D341Med (cell line): ENCODE measurements at regions not wholly inside any gene's neighbourhood (a gene's known extent, or its start where the extent isn't known, plus 50 kb on each side); places are given as distances from the start of the nearest gene placed in this dataset.
"Not testable (repeated sequence)": the region's sequence is repeated elsewhere in the genome, so short reads cannot be mapped to it uniquely, and the experiment has no call there.

Source experiments
- DNase-seq: peaks from one replicate; pipeline ENCODE4 v3.0.0; 2012; ENCODE audit warnings: low spot score

DNA sequence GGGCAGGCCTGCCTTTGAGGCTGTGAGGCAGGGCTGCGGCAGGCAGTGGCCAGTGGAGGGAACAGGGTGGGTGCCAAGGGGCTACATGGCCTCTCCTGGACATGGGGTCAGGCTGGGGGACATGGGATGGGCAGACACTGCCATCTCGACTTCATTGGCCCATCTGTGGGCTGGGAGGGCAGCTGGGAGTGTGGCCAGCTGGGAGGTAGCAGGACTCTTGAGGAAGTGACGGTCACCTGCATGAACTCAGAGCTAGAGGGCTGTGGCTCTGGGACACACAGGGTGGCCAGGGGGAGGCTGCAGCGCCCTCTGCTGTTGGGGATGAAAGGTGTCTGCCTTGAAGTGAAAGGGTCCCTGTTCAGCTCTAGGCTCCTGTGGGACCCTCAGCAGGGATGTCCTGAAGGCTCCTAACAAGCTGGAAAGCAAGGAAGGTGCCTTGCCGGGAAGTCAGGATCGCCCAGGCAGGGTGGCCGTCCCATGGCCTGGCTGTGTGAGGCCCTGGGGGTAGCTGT is 244.0 kb downstream of the ANKRD30B start:
- not testable (repeated sequence) for DNase-seq

DNA sequence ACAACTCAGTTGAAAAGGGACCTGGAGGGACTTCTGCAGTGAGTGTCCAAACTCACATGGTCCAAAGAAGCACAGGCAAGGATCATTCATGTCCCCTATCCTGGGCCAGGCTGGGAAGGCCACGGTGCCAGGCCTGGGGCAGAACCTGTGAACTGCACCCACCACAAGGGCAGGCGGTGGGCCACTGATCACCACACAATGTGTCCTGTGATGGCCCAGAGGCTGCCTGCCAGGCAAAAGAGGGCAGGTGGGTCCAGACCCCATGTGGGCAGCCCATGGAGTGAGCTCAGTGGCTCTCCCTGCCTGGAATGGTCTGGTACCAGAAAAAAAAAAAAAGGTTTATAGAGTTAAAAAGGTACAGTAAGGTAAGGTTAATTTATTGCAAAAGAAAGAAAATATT is 244.8 kb downstream of the ANKRD30B start:
- not testable (repeated sequence) for DNase-seq

DNA sequence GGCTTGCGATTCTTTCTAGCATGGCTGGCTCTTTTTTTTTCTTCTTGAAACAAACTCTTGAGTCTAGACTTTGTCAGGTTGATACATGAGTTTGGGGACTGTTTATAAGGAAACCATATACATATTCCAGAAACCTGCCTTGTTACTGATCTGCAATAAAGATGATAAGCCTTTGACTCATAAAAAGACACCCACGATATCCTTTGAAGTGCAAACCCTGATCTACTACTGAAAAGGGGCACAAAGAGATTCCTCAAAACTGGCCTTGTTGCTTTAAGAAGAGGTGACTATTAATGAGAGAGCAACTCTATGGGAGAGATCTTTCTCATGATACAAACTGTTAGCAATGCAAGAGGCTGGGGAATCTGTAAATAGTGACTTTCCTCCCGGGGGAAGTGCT is 247.1 kb downstream of the ANKRD30B start:
- DNase-seq: not testable (repeated sequence)

GRCh38 chr18:14997357-14997756 is 249.4 kb downstream of the ANKRD30B start:
- DNase-seq: no peak

DNA sequence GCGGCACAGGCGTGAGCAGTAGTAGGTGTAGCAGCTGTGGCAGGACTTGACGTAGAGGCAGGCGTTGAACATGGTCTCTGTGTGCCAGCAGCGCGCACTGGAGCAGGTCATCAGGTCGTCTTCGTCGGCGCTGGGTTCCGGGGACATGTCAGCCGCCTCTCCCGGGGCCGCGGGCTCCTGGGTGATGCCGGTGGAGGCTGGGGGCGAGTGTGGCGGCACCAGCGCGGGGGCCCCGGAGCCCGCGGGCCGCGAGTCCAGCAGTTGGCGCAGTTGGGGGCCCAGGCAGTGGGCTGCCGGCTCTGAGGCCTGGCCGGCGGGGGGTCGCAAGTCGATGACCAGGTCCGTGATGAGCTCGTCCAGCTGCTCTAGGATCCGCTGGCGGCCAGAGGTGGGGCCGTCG is 249.9 kb downstream of the ANKRD30B start:
- DNase-seq: not testable (repeated sequence)

DNA sequence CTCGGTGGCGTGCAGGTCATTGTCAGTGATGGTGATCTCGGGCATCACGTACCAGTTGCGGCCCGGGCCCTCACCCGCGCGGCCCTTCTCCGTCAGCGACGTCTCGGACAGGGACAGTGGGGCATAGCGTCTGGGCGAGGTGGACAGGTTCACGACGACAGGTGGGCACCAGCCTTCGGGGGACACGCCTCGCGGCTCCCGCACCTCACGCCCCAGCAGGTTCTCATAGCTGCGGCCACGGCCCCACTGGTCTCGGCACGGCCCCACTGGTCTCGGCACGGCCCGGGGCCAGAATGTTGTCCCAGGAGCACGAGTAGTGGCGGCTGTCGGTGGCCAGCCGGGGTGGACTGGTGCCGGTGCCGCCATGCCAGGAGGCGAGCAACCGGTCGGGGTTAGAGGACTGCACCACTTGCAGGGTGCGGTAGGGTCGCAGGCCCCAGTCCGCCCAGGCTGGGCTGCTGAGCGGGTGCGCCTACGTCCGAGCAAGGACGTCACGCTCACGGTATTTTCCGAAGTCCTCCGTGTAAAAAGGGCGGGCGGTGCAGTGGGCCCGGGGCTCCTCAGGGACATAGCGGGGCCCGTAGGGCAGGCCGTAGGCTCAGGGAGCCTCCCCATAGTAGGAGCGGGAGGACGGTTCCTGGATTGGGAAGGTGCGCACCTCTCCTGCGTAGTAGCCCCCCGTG is 250.5 kb downstream of the ANKRD30B start:
- DNase-seq: not testable (repeated sequence)

DNA sequence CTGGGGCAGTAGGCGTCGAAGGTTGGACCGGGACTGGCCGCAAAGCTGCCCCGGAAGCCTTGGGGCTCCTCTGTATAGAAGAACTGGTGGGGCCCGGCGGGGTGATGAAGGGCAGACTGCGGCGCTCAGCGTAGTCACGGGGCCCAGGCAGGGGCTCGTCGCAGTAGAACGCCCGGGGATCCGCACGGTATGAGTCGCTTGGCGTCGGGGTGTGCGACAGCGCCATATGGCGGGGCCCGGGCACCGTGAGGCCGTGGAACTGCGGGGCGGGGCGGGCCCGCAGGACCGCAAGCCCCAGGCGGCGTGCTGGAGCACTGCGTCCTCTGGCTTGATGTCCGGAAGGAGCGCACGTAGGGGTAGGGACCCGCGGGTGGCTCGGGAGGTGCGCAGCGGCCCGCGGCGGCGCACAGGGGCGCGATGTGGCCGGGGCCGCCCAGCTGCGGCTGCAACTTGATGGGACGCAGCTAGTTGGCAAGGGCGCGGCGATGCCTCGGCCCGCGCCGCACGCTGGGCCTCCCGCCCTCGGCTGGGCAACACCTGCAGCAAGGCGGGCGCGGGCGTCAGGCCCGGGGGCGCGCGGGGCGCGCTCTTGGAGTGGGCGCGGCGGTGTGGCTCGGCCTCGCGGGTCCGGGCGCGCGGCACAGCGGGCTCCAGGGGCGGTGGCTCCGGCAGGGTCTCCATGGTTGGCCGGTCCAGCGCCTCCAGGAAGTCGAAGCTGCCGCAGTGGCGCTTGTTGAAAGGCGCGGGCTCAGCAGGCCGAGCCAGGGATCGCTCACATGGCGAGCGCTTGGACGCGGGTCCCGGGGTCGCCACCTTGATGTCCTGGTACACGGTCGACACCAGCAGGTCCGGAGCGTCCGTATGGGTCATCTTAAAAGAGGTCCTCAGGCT is 251.4 kb downstream of the ANKRD30B start:
- no peak for DNase-seq

GRCh38 chr18:15000119-15001037 is 252.4 kb downstream of the ANKRD30B start:
- DNase-seq: not testable (repeated sequence)

- not testable (repeated sequence) for DNase-seq
Measured at GRCh38 chr18:15001038-15001794, 253.2 kb downstream of the ANKRD30B start.

- DNase-seq: not testable (repeated sequence)
Measured at GRCh38 chr18:15001795-15002107, 253.8 kb downstream of the ANKRD30B start.

- not testable (repeated sequence) for DNase-seq
Measured at GRCh38 chr18:15002765-15003164, 254.8 kb downstream of the ANKRD30B start.

- DNase-seq: not testable (repeated sequence)
Measured at GRCh38 chr18:15003231-15003630, 255.3 kb downstream of the ANKRD30B start.

DNA sequence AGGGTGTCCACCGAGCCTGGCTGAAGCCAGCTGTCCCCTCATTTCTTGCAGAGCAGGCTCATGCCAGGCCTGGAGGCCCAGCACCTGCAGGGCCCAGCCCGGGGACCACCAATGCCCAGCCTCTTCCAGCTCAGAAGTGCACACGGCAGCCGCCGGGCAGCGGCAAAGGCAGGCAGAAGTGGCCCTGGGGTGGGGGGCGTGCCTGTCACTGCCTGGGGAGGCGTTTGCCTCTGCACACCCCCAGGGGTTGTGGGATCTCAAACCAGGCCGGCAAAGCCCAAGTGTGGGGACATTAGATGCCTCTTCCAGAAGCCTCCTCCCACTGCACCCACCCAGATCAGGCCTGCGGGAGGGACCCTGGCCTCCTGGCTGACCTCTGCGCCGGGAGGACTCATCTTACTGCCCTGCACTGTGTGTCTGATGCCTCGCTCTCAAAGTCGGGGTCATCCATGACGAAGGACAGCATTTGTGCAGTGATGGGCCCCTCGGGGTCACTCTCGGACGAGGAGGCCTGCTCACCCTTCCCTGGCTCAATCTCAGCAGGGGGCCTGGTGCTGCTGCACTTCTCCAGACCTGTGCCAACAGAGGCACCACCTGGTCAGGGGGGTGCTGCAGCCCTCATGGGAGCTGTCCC is 255.8 kb downstream of the ANKRD30B start:
- not testable (repeated sequence) for DNase-seq

DNA sequence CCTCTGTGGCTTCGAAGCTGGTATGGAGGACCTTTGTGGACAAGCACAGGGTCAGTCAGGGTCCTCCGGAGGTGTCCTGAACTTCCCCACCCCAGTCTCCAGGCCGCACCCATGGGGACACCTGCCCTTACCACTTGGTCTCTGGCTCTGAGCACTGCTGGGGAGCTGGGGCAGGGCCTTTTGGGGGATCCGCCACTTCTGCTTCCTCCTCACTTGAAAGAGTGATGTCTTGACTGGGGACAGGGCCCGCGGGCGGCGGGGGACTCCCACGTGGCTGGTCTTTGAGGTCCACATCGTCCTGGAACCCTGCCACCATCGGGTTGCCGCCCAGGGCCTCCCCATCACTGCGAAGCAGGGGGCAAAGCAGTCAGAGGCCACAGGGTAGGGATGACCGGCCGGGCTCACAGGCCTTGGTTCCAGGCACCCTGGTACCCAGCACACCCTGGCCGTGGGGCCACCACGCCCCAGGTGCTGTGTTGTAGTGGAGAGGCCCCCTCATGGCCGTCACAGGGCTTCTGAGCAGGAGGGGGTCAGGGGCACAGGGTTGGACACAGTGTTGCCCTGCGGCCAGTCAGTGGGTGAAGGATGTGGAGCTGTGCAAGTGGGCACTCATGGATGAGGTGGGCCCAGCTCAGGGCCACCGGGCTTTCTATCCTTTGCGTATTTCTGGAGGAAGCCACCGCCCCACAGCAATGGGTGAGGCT is 256.4 kb downstream of the ANKRD30B start:
- not testable (repeated sequence) for DNase-seq

- DNase-seq: no peak
Measured at GRCh38 chr18:15005313-15006130, 257.6 kb downstream of the ANKRD30B start.

DNA sequence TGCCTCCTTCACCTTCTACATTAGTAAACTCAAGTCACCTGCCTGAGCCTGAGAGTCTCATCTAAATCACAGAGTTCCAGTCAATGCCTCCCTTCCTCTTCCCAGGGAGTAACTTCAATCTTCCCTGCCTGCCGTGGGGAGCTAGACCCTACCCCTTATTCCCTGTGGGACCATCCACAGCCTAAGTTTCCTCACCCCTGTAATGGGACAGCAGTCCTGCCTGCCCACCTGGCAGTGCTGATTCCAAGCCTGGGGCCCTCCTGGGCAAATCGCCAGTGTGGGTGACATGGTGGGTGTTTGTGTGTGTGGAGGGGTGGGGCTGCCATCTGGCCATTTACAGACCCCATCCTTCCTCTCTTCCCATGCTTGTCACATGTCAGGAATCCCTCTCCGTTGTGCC is 258.6 kb downstream of the ANKRD30B start:
- not testable (repeated sequence) for DNase-seq

DNA sequence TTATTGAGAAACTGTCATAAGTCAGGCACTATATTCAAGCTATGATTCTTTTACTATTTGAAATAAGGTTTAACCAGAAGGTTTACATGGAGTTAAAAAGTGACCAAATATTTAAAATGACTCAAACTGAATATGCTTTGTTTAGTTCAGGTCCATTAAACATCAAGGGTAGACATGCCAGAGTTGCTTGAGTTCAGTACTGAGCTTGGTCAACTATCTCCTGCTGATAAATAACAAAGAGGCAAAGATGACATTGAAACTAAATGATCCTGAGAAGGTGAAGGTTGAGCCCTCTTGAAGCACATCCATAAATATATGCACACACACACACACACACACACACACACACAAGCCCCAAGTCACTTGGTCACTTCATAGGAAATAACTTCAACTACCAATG is 278.1 kb downstream of the ANKRD30B start:
- not testable (repeated sequence) for DNase-seq

DNA sequence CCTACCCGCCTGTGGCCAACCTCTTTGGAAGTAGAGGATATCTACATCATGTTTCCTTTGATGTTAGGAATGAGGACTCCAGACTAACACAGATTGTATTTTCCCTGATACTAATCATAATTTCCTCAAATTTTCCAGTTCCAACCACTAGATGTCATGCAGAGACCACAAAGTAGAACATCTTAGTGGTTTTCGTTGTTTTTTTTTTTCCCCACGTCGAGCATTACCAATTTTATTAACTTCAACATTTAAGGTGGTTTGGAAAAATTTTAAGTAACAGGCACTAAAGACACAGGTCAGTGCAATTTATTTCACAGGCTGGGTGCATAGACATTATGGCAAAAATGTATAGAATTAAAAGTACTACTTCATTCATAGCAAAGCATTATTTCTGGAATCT is 280.1 kb downstream of the ANKRD30B start:
- not testable (repeated sequence) for DNase-seq

DNA sequence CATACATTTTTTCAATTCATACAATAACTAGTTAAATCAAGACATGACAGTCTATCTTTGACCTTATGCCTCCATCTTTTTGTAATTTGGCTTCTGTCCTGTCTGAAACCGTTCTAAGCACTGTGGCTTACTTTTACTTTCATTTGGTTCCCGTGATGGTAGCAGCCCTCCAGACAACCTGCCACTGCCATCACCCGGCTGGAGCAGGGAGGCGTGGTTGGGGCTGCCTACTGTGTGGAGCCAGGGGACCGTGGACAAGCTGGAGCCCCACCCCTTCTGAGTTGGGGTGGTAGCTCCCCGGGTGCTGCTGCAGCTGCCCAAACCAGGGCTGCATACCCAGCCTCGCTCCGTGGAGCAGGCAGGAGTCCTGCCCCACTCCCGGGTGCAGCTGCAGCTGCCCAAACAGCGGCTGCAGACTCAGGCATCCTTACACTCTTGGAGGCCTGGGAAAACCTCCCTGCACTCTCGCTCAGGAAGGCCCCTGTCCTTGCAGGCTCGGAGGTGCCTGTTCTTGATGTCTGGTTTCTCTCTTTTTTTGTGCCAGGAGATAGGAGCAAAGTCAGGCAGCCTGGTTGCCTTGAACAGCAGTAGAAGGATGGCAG is 312.4 kb downstream of the ANKRD30B start:
- DNase-seq: not testable (repeated sequence)
